Effector CD8-positive, alpha-beta T cell (primary cell): ENCODE measurements at regions not wholly inside any gene's neighbourhood (a gene's known extent, or its start where the extent isn't known, plus 50 kb on each side); places are given as distances from the start of the nearest gene placed in this dataset.

Experiments
- DNase-seq: peaks from one replicate; lab custom pipeline; 2025; lab: John Stamatoyannopoulos, UW

- no peak for DNase-seq
These were observed 72.3 kb upstream of the RFC3 start for GRCh38 chr13:33745370-33746324.

- no peak for DNase-seq
These were observed 71.1 kb upstream of the RFC3 start for GRCh38 chr13:33746867-33747266.

GRCh38 chr13:33751151-33751550, 66.8 kb upstream of the RFC3 start:
- DNase-seq, result no peak

GRCh38 chr13:33752094-33752493, 65.9 kb upstream of the RFC3 start:
- DNase-seq, result no peak

GRCh38 chr13:33752597-33752996, 65.4 kb upstream of the RFC3 start:
- DNase-seq, result no peak

GRCh38 chr13:33756929-33757328, 61.0 kb upstream of the RFC3 start:
- DNase-seq, result no peak

- no peak for DNase-seq
These were observed 60.2 kb upstream of the RFC3 start for GRCh38 chr13:33757713-33758112.

GRCh38 chr13:33758113-33758512, 59.8 kb upstream of the RFC3 start:
- no peak for DNase-seq

- DNase-seq, result no peak
These were observed 56.2 kb upstream of the RFC3 start for GRCh38 chr13:33761740-33762139.

GRCh38 chr13:33763021-33763420, 54.9 kb upstream of the RFC3 start:
- DNase-seq, result no peak

- no peak for DNase-seq
These were observed 53.2 kb upstream of the RFC3 start for GRCh38 chr13:33764716-33765115.

- DNase-seq, result no peak
These were observed 51.4 kb upstream of the RFC3 start for GRCh38 chr13:33766329-33767123.

- no peak for DNase-seq
These were observed 50.8 kb upstream of the RFC3 start for GRCh38 chr13:33767140-33767539.
